Adrenal gland (tissue), 9 donors: ENCODE measurements at regions not wholly inside any gene's neighbourhood (a gene's known extent, or its start where the extent isn't known, plus 50 kb on each side); places are given as distances from the start of the nearest gene placed in this dataset.
"Not testable (repeated sequence)": the region's sequence is repeated elsewhere in the genome, so short reads cannot be mapped to it uniquely, and the experiment has no call there.

Experiments
- DNase-seq, 7 donors: peaks; one replicate each; pipeline ENCODE4 v3.0.0-alpha.2; 2019 to 2020
- H3K27ac ChIP-seq, 5 donors: fragments of 200-600 bp; sonication (generic) in 4 of 5; 1 replicate in 3 of 5; 2 replicates in 2 of 5; pipeline versions ENCODE4 v1.5.1 to v1.8.0; 2016 to 2020; ENCODE audit warnings: mild to moderate bottlenecking in 1 of 5
- H3K27me3 ChIP-seq: fragments of 200-600 bp; 2 replicates; pipeline ENCODE4 v1.8.0; 2021
- H3K36me3 ChIP-seq, 2 donors: fragments of 200-600 bp; replicated peaks in 1 of 2; 1 replicate in 1 of 2; 2 replicates in 1 of 2; pipeline versions ENCODE4 v1.5.1 to v1.8.0; 2018 to 2022
- H3K4me1 ChIP-seq, 2 donors: fragments of 200-600 bp; replicated peaks in 1 of 2; 1 replicate in 1 of 2; 2 replicates in 1 of 2; pipeline versions ENCODE4 v1.5.1 to v1.8.0; 2018 to 2021
- H3K4me3 ChIP-seq, 4 donors: fragments of 200-600 bp; sonication (generic) in 3 of 4; one replicate each; pipeline ENCODE4 v1.5.1; 2016 to 2018
- H3K9me3 ChIP-seq, 3 donors: fragments of 200-600 bp; sonication (generic) in 1 of 3; replicated peaks in 1 of 3; 1 replicate in 2 of 3; 2 replicates in 1 of 3; pipeline versions ENCODE4 v1.5.1 to v1.8.0; 2016 to 2021
- CTCF ChIP-seq, 6 experiments: fragments of 450-650 bp in 4 of 6; fragments of 200-600 bp in 2 of 6; sonication (generic) in 1 of 6; IDR thresholded peaks; 1 replicate in 5 of 6; 2 replicates in 1 of 6; pipeline versions ENCODE4 v1.5.1 to v1.8.0; 2016 to 2021; ENCODE audit warnings: antibody characterized with exemption in 6 of 6, mild to moderate bottlenecking in 2 of 6, moderate library complexity in 1 of 6
- POLR2A ChIP-seq, 2 donors: fragments of 450-650 bp; IDR thresholded peaks; one replicate each; pipeline ENCODE4 v1.6.1; 2017; ENCODE audit warnings: antibody characterized with exemption in 2 of 2, mild to moderate bottlenecking in 2 of 2, moderate library complexity in 1 of 2
- WGBS, 4 donors: extraction: QIAGEN DNeasy Blood & Tissue Kit in 2 of 4; methylation state at CpG; one replicate each; pipeline versions ENCODE4 v1.1.5 to v1.1.7; 2013 to 2017; 5-methylcytosine and 5-hydroxymethylcytosine counted together
- intact Hi-C, 2 donors: fragments of 100-400 bp; cut with DNase I; formaldehyde crosslinking; loops; one replicate each; pipeline versions ENCODE4 v1.14.1 to v1.15.0; 2022 to 2023
- donor health status: healthy with polysubstance abuse.
- donor health status: Bipolar disorder and iron deficiency.
- donor health status: DM: yes; HTN: yes; CAD: no.
- donor health status: DM: no; HTN: no; CAD: no.
- donor health status: DM: no; HTN: no; CAD: no.

DNA sequence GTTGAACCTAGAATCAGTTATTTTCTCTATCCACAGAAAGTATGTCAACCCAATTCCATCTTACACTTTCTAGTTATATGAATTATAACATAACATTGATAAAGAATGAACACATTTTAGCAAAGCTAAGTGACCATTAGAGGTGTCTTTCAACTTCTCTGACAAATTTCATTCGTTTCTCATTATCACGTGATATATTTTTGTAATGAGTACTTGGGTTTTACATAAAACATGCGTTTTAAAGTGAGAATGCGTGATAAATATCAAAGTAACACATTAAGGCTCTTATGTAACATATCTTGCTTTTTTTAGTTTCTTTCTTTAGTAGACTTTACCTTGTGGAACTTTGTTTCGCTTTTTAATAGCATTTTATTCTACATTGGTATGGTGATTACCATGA lies 1715.1 kb upstream of the IGFBP7 start:
- DNase-seq, result no peak
- H3K27me3 ChIP-seq, result no peaks in the 10 kb centered on the region
- H3K4me1 ChIP-seq, result no peaks in the 10 kb centered on the region
- TF ChIP-seq CTCF (IDR thresholded peaks at IDR 0.05) (no peak), POLR2A (IDR thresholded peaks at IDR 0.05) (no peak)
- no peaks in the 10 kb centered on the region for H3K9me3 ChIP-seq
- intact Hi-C loops, result no loop called here
- 71 to 79% (median 75%) methylated on average over 5 of the region's 5 CpGs for WGBS, 4 donors
- no peaks in the 10 kb centered on the region for H3K36me3 ChIP-seq
- H3K4me3 ChIP-seq, result no peak overlapping the region
- H3K27ac ChIP-seq, result no peak overlapping the region

- H3K4me1 ChIP-seq, H3K9me3 ChIP-seq, H3K4me3 ChIP-seq, DNase-seq, H3K36me3 ChIP-seq, H3K27me3 ChIP-seq, H3K27ac ChIP-seq, intact Hi-C loops: not testable (repeated sequence)
- WGBS, 4 donors, result 82 to 97% (median 90%) methylated on average over 14 of the region's 14 CpGs
These were observed 1708.4 kb upstream of the IGFBP7 start for GRCh38 chr4:58818560-58818959.

DNA sequence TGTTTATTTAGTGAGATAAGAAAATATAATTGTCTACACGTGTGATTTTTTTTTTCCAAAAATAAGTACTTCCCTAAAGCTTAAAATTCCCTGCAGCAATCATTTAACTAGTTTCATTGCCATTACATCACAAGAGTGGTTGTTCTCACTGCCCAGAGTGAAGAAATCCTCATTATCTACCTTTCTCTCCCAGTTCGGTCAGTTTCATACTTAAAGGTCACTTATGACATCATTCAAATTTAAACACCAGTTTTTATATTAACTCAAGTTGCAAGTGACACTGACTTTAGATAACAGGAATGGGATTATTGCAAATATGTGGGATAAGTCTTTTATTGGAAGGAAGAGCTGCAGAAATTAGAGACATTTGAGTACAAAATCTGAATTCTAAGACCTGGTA lies 1699.8 kb upstream of the IGFBP7 start:
- intact Hi-C loops, result no loop called here

GRCh38 chr4:58809366-58809765 lies 1699.2 kb upstream of the IGFBP7 start:
- Histone ChIP-seq H3K36me3 (no peaks in the 10 kb centered on the region), H3K27ac (no peak overlapping the region), H3K4me3 (no peak overlapping the region), H3K4me1 (no peaks in the 10 kb centered on the region), H3K27me3 (no peaks in the 10 kb centered on the region), H3K9me3 (no peaks in the 10 kb centered on the region)
- WGBS, 4 donors, result 66 to 69% (median 69%) methylated on average over 3 of the region's 3 CpGs
- no peak for DNase-seq
- intact Hi-C loops, result no loop called here
- TF ChIP-seq CTCF (IDR thresholded peaks at IDR 0.05), result no peak
- TF ChIP-seq POLR2A (IDR thresholded peaks at IDR 0.05), result no peak

More for the DNA sequence above, 1699.8 kb upstream of the IGFBP7 start:
- H3K4me1 ChIP-seq, result no peaks in the 10 kb centered on the region
- no peaks in the 10 kb centered on the region for H3K9me3 ChIP-seq
- DNase-seq, result no peak
- no peak for TF ChIP-seq POLR2A (IDR thresholded peaks at IDR 0.05)
- TF ChIP-seq CTCF (IDR thresholded peaks at IDR 0.05), result no peak
- WGBS, 4 donors, result 18 to 36% (median 24%) methylated on average over 2 of the region's 2 CpGs
- no peak overlapping the region for H3K4me3 ChIP-seq
- no peak overlapping the region for H3K27ac ChIP-seq
- H3K36me3 ChIP-seq, result no peaks in the 10 kb centered on the region
- H3K27me3 ChIP-seq, result no peaks in the 10 kb centered on the region

DNA sequence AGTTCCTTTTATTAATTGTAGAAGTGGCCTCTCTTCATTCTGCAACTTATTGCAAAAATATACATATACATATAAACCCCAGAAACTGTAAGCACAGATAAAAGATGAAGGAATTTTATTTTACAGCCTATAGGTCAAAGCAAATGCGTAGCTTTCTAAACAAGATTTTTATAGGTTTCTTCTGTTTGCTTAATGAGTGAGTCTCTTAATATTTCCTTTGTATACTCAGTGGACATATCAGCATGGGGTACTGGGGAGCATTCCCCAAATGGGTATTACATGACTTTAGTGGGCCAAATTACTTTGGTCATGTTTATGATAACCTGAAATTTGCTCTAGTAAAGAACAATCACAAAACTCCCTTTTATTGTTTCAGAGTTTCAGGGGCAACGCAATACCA lies 1698.6 kb upstream of the IGFBP7 start:
- no peak for DNase-seq
- intact Hi-C loops, result no loop called here
- no peaks in the 10 kb centered on the region for H3K27me3 ChIP-seq
- no peaks in the 10 kb centered on the region for H3K4me1 ChIP-seq
- no peak overlapping the region for H3K27ac ChIP-seq
- H3K9me3 ChIP-seq, result no peaks in the 10 kb centered on the region
- H3K36me3 ChIP-seq, result no peaks in the 10 kb centered on the region
- TF ChIP-seq CTCF (IDR thresholded peaks at IDR 0.05), result no peak
- TF ChIP-seq POLR2A (IDR thresholded peaks at IDR 0.05), result no peak
- H3K4me3 ChIP-seq, result no peak overlapping the region
- WGBS, 4 donors, result 73 to 87% (median 82%) methylated on average over 2 of the region's 2 CpGs
